ENCODE measurements at regions not wholly inside any gene's neighbourhood (a gene's known extent, or its start where the extent isn't known, plus 50 kb on each side); places are given as distances from the start of the nearest gene placed in this dataset.

DNA sequence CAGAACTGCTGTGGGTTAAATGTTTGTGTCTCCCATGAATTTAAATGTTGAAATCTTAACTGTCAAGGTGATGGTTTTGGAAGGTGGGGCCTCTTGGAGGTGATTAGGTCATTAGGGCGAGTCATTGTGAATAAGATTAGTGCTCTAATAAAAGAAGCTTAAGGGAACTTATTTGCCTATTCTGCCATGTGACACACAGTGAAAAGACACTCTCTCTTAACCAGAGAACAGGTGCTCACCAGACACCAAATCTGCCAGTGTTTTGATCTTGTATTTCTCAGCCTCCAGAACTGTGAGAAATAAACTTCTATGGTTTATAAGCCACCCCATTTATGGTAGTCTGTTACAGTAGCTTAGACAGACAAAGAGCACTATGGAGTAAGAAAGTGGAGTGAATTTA, 117.9 kb upstream of the SV2C start:
- TF ChIP-seq GATA3 (IDR thresholded peaks at IDR 0.05; ENCODE audit: low read depth, low read length) (no peak), GATA2 (IDR thresholded peaks at IDR 0.05; ENCODE audit: low read depth, low read length) (no peak)

DNA sequence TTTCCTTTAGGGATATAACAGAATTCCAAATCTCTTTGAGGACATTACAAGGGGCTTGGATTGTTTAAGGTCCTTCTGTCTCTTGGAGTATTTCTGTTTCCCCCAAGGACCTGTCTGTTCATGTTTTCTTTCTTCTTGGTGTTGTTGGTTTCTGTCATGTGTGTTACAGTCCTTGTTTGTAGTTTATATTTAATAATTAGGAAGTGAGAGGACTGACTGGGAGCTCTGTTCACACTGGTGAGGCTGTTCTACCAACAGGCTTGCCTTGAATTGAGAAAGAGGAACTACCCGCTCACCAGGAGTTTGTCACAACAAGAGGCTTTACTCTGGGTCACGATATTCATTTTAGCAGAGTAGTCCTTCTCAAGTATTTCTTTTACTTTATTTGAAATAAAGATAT, 119.2 kb upstream of the SV2C start:
- TF ChIP-seq GATA3 (IDR thresholded peaks at IDR 0.05; ENCODE audit: low read depth, low read length) (no peak), GATA2 (IDR thresholded peaks at IDR 0.05; ENCODE audit: low read depth, low read length) (no peak)

DNA sequence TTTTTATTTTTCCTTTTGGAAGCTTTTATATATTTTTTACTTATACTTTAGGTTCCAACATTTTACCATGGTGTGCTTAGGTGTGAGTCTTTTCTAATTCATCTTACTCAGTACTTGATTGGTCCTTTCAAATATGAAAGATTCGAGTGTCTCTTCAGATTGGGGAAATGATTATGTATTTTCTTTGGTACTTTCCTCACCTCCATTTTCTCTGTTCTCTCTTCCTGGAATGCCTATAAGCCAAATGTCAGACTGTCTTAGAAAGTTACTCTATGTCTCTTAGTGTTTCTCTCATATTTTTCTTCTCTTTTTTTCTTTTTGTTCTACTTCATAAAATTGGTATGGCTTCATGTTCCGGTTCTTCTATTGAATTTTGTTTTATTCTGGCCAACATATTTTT, 119.6 kb upstream of the SV2C start:
- TF ChIP-seq GATA2 (IDR thresholded peaks at IDR 0.05; ENCODE audit: low read depth, low read length) = no peak
- TF ChIP-seq GATA3 (IDR thresholded peaks at IDR 0.05; ENCODE audit: low read depth, low read length) = no peak

DNA sequence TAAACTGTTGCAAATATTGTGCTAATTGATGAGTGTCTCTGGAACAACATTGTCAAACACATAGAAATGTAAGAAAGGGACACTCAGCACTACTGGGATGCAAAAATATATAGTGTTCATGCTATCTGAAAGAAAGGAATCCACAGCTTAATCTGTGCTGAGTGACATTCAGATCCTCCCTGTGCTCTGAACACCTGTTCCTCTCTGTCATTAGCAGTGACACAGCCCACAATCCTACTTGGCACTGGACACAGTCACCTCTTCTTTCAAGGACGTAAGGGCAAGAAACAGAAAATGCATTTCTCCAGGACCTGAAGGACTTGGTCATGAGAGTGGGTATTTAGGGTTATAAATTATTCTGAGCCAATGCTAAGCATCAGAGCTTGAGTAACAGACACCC, 121.4 kb upstream of the SV2C start:
- TF ChIP-seq GATA3 (IDR thresholded peaks at IDR 0.05; ENCODE audit: low read depth, low read length) (no peak), GATA2 (IDR thresholded peaks at IDR 0.05; ENCODE audit: low read depth, low read length) (no peak)

DNA sequence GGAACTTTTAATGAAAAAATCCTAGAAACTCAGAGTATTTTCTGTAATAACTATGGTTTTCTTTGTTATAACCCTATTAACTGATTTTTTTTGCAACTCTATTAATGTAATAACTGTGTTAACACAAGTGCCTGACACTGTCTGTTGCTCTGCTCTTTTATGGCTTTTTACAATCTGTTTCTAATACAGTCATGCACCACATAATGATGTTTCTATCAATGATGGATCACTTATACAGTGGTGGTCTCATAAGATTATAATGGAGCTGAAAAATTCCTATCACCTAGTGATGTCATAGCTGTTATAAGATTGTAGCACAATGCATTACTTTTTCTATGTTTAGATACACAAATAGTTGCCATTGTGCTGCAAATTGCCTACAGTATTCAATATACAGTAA, 123.1 kb upstream of the SV2C start:
- no peak for TF ChIP-seq GATA2 (IDR thresholded peaks at IDR 0.05; ENCODE audit: low read depth, low read length)
- no peak for TF ChIP-seq GATA3 (IDR thresholded peaks at IDR 0.05; ENCODE audit: low read depth, low read length)

DNA sequence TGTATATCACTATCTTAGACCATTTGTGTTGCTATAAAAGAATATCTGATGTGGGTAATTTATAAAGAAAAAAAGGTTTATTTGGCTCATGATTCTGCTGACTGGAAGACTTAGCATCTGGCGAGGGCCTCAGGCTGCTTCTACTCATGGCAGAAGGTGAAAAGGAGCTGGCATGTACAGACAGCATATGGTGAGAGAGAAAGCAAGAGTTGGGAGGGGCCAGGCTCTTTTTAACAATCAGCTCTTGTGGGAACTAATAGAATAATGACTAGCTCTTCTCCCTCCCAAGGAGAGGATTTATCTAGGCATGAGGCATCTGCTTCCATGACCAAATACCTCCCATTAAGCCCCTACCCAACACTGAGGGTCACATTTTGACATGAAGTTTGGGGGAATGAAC, 130.2 kb upstream of the SV2C start:
- no peak for TF ChIP-seq GATA2 (IDR thresholded peaks at IDR 0.05; ENCODE audit: low read depth, low read length)
- no peak for TF ChIP-seq GATA3 (IDR thresholded peaks at IDR 0.05; ENCODE audit: low read depth, low read length)

DNA sequence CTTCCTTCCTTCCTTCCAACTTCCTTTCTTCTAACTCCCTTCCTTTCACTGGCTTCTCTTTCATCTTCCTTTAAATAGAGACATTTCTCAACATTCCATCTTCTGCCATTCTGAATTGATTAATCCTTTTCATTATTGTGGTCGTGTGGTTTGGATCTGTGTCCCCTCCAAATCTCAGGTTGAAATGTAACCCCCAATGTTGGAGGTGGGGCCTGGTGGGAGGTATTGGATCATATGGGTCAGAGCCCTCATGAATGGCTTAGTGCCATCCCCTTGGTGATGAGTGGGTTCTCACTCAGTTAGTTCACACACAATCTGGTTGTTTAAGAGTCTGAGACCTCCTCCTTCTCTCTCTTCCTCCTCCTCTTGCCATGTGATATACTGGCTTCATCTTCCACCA, 130.9 kb upstream of the SV2C start:
- TF ChIP-seq GATA2 (IDR thresholded peaks at IDR 0.05; ENCODE audit: low read depth, low read length) (no peak), GATA3 (IDR thresholded peaks at IDR 0.05; ENCODE audit: low read depth, low read length) (no peak)

DNA sequence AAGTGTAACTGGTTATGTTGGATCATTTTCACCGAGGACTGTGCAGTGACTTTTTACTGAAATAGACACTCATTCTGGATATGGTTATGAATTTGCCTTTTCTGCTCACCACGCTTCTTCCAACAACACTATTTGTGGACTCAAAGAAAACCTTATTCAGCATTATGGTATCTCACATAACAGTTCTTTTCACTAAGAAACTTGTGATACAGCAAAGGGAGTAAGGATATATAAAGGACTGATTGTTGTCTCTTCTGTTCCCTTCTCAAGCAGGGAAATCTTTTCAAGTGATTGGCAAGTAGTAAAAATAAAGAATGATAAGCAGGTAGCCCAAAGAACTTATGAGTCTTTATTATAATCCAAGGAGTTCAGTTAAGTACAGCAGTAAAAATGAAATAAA, 131.5 kb upstream of the SV2C start:
- TF ChIP-seq GATA2 (IDR thresholded peaks at IDR 0.05; ENCODE audit: low read depth, low read length) (no peak), GATA3 (IDR thresholded peaks at IDR 0.05; ENCODE audit: low read depth, low read length) (no peak)

GRCh38 chr5:75951158-75951557, 132.0 kb upstream of the SV2C start:
- no peak for TF ChIP-seq GATA3 (IDR thresholded peaks at IDR 0.05; ENCODE audit: low read depth, low read length)
- TF ChIP-seq GATA2 (IDR thresholded peaks at IDR 0.05; ENCODE audit: low read depth, low read length) = no peak

DNA sequence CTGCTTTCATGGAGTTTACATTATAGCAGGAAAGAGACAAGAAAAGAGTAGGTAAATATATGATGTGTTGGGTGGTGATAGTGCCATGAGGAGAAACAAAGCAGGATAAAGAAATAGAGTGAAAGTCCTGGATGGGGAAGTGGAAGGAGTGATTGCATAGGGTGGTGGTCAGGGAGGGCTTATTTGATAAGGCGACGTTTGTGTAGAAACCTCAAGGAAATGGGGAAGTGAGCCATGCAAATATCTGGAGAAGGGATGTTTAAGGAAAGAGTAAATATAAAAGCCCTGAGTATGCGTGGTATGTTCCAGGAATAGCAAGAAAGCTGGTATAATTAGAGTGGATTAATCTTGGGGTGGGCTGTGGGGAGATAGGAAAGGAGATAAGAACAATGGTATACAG, 134.7 kb upstream of the SV2C start:
- no peak for TF ChIP-seq GATA3 (IDR thresholded peaks at IDR 0.05; ENCODE audit: low read depth, low read length)
- TF ChIP-seq GATA2 (IDR thresholded peaks at IDR 0.05; ENCODE audit: low read depth, low read length) = no peak

- TF ChIP-seq GATA3 (IDR thresholded peaks at IDR 0.05; ENCODE audit: low read depth, low read length) (no peak), GATA2 (IDR thresholded peaks at IDR 0.05; ENCODE audit: low read depth, low read length) (no peak)
These were observed 142.8 kb upstream of the SV2C start for GRCh38 chr5:75940418-75940817.

- no peak for TF ChIP-seq GATA2 (IDR thresholded peaks at IDR 0.05; ENCODE audit: low read depth, low read length)
- TF ChIP-seq GATA3 (IDR thresholded peaks at IDR 0.05; ENCODE audit: low read depth, low read length) = no peak
These were observed 147.6 kb upstream of the SV2C start for GRCh38 chr5:75935572-75935971.

DNA sequence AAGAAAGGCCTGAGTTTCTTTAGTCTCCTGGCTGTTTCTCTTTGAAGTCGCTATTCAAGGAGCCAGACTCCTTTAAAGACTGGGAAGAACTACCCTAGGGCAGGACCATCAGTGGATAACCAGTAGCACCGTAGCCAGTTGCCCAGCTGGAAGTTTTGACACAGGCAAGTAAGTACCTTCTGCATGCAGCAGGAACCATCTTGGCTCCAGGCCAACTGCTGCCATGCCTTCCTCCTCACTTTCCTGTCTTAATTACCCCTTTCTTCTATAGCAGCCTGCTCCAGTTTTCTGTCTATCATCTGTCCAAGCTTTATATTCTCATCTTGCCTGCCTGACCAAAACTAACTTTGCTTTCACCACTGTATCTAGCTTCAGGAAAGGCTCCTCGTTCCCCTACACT, 149.7 kb upstream of the SV2C start:
- no peak for TF ChIP-seq GATA3 (IDR thresholded peaks at IDR 0.05; ENCODE audit: low read depth, low read length)
- no peak for TF ChIP-seq GATA2 (IDR thresholded peaks at IDR 0.05; ENCODE audit: low read depth, low read length)

- TF ChIP-seq GATA3 (IDR thresholded peaks at IDR 0.05; ENCODE audit: low read depth, low read length) (no peak), GATA2 (IDR thresholded peaks at IDR 0.05; ENCODE audit: low read depth, low read length) (no peak)
These were observed 152.0 kb upstream of the SV2C start for GRCh38 chr5:75931175-75931574.

DNA sequence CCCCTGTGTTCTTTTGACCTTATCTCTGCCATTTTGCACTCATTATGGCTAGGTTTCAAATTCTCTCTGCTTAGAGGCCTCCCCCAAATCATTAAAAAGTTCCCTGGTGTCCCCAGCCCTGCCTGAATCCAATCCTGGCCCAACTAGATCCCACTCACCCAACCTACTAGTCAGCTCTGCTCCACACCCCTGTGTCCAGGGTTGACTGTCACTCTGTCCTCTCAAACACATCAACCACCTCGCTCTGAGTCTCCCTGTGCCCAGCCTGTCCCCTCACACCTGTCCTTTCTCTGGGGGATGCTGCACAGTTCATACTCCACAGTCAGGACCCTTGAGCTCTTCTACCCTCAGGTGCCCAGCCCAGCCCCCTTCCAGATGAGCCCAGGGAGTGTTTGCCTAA, 154.2 kb upstream of the SV2C start:
- TF ChIP-seq GATA2 (IDR thresholded peaks at IDR 0.05; ENCODE audit: low read depth, low read length) = no peak
- no peak for TF ChIP-seq GATA3 (IDR thresholded peaks at IDR 0.05; ENCODE audit: low read depth, low read length)

GRCh38 chr5:75922480-75922879, 160.7 kb upstream of the SV2C start:
- TF ChIP-seq GATA3 (IDR thresholded peaks at IDR 0.05; ENCODE audit: low read depth, low read length) = no peak
- TF ChIP-seq GATA2 (IDR thresholded peaks at IDR 0.05; ENCODE audit: low read depth, low read length) = no peak
